GM18861 (cell line): ENCODE measurements at regions not wholly inside any gene's neighbourhood (a gene's known extent, or its start where the extent isn't known, plus 50 kb on each side); places are given as distances from the start of the nearest gene placed in this dataset.

Experiments
- ATAC-seq: cut with Tn5 transposase; IDR thresholded peaks from one replicate; pipeline ENCODE4 v1.9.1; 2021; ENCODE audit not compliant: unreplicated experiment

DNA sequence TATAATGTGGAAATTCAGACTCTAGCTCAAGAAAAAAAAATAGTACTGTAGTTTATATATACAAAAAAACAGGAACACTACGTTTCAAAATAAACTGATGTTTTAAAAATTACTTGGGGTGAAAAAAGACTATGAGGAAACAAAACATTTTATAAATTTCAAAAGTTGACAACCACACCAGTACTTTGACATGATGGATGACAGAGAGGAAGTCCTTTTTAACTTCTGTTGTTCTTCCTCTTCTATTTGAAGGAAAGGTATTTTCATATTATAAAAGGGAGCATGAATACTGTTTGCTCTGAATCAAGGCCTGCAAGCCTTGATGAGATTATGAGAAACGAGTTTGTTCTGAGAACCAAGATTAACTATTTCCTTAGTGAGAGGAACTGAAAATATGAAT, 456.9 kb downstream of the TAF11L14 start:
- ATAC-seq, result no peak

DNA sequence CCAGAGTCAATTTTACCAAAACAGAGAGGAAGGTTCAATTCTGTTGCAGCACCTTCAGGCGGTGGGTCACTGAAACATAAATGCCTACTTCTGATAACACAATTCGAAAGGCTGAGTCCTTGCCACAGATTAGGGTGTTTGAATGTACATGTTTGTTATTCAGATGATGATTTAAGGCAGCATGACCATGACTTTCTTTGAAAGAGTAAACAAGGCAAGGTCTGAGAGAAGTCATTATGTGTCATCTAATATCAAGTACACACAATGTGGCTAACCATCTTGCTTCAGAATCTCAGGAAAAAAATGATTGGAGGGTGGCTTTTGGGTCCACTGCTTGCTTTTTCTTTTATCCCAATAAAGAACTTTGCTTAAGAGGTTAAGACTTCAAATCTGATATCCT, 457.5 kb downstream of the TAF11L14 start:
- no peak for ATAC-seq

DNA sequence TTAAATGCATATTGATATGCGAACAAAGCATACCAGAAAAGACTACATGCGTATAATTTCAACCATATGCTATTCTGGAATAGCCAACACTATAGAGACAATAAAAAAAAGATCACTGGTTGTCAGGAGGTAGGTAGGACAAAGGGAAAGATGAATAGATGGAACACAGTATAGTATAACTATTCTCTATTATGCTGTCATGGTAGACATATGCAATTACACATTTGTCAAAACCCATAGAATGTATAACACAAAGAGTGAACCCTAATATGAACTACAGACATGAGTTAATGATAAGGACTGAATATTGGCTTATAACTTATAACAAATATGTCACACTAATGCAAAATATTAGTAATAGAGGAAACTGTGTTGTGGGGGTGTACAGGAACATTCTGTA, 460.8 kb downstream of the TAF11L14 start:
- ATAC-seq, result no peak

DNA sequence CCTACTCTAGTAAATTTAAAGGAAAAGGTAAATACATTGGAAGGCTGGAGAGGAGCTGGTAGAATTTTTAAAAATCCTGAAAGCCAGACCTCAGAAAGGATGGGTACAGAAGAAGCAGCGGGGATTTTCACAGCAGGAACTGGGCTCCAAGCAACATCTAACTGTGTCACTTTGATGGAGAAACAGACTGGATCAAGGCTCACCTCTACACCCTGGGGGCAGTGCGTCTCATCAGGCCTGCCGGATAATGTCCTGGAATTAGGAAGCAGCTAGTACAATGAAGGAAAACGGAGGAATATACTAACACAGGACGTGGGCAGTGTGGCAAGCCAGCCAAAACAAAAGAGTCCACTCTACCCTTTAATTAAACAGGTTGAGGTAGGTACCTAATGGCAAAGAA, 463.6 kb downstream of the TAF11L14 start:
- no peak for ATAC-seq

DNA sequence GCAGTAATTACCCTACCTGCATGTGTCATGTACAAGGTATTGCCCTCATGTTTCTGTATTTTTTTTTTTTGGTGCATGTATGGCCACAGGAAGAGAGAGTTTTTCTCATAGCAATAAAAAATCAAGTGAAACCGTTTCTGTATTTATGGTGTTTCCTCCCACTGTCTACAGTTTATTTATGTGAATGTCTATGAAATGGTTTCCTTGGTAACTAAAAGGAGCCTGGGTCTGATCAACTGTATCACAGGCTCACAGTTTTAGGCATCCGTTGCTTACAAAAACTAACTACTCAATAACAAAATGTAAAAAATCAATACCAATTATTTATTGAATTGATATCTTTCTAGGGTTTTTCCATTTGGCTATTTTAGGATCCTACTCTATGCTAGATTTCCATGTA, 464.4 kb downstream of the TAF11L14 start:
- ATAC-seq, result no peak

DNA sequence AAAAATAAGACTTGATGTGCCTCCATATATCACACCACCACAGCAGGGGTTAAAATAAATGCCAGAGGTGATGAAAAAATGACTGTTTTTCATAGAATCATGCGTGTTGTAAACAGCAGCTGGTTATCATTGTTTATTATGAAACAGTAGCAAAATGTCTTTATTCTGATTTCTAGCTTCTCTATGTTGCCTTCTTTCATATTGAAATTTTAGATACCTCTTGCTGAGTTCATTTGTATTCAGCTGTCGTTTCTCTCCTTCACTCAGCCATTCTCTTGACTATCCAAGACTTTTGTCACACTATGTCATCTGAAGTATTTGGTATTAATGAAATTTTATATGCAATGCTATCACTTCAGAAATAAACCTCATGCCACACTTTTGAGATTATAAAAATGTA, 465.0 kb downstream of the TAF11L14 start:
- ATAC-seq, result no peak

DNA sequence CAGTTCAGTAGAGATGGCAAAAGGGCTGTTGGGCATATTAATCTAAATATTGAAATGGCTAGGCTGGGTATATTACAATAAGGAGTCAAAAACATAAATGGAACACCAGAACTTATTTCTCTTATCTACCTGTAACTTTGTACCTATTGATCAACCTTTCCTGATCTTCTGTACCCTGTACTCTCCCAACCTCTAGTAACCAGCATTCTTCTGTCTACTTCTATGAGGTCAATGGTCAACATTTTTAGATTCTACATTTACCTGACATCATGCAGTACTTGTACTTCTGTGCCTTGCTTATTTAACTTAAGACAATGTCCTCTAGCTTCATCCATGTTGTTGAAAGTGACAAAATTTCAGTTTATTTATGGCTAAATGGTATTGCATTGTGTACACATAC, 467.3 kb downstream of the TAF11L14 start:
- no peak for ATAC-seq

DNA sequence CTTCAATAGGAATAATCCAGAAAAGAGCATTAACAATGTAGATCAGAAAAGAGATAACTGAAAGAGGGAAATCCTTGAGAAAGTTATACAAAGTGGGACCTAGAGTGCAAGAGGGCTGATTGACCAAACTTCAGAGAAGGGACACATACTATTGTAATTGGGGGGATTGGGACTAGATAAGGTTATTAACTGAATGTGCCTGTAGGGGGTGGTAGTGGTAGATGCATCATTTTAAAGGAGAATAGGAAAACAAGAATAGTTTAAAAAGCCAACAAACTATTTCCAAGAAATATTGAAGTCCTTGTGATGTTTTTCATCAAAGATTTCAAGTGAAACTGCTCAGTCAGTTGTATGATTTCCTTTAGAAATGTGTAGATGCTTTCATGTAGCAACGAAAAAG, 468.5 kb downstream of the TAF11L14 start:
- ATAC-seq, result no peak

DNA sequence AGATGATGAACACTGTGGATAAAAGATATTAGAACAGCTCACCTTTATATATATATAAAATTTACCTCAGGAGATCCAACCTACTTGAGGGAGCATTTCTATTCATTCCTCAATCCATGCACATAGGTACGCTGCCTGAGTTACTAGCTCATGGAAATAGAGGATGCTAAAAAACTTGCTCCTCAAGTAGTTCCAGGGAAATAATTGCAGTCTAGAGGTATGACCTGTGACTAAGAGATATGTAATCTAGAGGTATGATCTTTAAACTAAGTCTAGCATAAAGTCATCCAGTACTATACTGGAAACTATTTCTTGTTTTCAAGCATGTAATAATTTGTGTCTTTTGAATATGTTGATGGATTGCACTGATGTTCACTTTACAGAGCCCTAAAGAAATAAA, 471.2 kb downstream of the TAF11L14 start:
- no peak for ATAC-seq

DNA sequence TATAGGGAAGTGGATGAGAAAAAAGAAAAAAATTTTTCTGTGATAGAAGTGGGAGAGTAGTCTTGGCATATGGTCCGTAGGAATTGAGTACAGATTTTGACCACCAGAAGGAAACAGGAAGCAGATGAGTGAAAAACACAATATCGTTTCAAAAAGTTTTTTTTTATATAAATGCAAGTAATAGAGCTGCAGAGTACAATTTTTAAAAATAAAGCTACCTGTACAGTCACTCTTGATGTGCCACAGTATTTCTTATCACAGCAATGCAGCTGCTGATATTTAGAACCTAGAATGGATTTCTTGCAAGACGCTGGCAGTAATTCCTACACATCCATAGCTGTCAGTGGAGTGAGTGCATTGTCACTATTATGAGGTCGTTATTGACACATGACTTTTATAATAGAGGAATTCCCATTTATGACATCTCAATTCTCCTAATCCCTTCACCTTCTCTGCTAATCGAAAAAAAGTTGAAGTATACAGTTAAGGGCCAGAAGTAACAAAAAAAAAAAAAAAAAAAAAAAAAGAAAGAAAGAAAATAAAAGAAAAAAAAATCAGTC, 477.7 kb downstream of the TAF11L14 start:
- no peak for ATAC-seq

DNA sequence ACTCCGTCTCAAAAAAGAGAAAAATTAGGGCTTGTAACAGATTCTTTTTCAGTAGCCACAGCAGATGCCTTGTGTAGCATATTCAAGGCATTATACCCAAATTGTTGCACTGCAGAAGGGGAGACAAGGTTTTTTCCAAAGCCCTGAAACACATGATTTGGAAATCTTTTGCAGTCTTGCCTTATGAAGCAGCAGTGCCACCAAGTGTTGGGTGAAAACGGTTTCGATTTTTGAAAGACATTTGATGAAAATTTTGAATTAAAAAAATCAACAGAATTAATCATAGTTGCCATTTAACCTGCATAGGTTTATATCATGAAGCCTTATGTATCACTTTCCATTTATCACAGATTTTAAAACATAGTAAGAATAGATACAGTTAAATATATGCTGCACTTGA, 479.5 kb downstream of the TAF11L14 start:
- ATAC-seq, result no peak

DNA sequence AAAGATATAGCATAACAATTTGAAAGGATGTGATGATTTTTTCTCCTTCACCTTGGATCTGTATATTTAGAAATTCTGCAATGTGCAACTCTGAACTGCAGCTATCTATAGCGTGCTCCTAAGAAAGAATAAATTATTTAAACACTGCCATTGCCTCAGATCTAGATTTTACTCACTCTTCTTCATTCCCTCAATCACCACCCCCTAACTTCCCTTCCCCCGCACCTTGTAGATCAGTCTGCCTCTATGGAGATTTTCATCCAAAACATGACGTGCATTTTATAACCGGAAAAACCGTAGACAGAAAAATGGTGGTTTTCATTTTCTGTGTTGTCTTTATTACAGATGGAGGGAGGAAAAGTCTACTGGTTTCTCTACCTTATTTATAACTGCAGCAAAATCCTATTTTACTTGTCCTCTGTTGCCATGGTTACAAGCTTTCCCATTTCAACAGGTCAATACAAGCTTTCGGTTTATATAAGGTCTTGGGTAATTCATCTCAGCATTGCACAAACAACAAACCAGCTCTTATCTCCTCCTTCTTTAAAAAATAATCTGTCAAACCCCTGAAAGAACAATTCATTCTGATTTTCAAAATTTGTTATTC, 480.0 kb downstream of the TAF11L14 start:
- no peak for ATAC-seq

DNA sequence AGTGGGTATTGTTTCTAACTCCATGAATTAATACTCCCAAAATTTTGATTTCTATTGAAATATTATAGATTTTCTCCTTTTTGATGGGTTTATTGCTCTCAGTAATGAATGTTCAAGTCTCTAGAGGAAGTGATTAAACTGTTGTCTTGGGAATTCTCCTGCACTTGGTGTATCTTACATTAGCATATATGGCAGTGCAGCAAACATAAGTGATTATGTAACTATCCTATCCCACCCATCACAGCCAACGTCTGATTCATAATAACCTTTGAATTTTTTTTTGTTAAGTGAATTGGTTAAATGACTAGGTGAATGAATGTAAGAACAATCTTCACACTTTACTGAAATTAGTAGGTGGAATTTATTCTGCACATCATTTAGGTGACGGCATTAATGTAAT, 483.7 kb downstream of the TAF11L14 start:
- ATAC-seq, result no peak

DNA sequence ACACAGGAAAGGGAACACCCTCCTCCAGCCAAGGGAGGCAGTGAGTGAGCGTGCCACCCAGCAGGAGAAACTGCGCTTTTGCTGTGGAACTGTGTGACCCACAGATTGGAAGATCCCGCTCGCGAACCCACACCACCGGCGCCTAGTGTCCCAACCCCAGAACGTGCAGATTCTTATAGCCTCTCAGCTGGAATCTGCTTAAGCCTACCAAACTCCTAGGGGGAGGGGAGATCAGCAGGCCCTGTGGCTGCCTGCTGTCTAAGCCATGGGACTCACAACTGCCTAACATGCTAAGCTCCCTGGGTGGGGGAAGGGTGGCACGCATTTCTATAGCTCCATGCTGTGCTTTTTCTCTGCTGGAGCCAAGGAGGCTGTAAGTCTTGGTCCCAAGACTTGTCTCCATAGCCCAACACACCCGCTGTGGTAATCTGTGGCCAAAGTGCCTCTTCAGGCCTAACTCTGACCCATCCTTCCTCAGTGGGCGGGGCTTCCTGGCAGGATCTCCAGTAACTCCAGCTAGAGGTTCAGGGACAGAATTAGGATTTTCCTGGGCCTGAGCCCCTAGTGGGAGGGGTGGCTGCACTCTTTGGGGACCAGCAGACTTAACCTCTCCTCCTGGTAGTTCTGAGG, 485.0 kb downstream of the TAF11L14 start:
- ATAC-seq, result no peak

DNA sequence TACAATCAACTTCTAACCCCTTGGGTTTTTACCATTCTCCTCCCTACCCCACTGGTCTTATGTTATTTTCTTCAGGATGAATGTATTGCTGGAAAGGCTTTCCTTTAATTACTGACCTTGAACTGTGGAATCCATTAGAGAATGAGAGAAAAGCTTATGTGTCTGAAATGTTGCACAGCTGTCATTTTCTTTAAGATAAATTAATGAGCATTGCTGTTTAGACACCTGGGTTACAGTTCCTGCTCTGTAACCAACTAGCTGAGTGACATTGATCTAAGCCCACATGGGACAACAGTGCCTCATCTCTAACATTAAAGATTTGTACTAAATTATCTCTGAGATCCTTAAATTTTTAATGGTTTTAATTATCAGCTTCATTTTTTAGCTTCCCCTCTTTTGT, 507.0 kb downstream of the TAF11L14 start:
- no peak for ATAC-seq

DNA sequence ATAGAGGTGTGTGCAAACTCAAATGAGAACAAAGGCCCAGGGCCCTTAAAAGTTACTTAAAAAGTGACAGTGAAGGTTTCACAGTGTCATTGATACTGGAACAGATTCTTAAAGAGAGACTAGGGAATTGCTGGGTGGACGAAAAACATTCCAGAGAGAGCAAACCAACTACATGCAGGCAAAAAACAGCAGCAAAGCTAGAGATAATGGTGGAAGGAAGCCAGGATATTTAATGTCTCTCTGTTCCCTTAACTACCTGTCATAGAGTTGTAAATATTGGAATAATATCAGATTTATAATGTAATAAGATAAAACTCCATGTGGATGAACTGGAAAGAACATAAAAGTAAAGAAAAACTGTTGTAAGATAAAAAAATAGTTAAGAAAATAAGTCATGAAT, 508.6 kb downstream of the TAF11L14 start:
- ATAC-seq, result no peak

DNA sequence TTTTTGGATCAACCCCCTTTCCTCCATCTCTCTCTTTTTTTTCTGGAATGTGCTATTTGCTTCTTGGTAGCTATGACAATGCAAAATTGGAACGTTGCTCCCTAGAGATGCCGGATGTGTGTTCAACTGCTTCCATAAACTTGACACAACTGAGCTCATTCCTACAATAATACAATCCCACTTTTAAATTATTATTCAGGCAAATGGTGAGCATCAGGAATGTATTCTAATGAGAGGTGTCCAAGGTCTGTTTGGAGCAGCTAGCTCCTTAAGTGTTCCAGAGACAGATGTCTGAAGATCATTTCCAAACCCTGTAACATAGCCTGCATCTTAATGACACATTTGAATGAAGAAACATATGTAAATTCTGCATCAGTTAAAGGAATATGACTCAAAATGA, 518.4 kb downstream of the TAF11L14 start:
- ATAC-seq, result no peak

DNA sequence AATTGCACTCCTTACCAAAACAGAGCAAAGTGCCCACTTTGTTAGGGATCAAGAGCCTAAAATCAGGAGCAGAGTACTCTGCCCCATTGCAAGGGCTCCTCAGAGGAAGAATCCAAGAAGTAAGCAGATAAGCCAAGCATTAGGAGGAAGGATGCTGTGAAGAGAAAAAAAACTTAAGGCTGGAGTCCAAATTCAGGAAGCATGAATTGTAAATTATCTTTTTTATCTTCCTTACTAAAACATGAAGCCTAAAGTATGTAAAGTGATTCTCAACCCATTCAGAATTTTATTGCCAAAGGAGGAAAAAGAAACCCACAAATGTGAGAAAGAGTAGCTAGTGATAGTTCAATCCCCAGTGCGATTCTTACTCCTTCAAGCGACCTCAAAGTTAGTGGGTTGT, 523.9 kb downstream of the TAF11L14 start:
- ATAC-seq, result no peak

DNA sequence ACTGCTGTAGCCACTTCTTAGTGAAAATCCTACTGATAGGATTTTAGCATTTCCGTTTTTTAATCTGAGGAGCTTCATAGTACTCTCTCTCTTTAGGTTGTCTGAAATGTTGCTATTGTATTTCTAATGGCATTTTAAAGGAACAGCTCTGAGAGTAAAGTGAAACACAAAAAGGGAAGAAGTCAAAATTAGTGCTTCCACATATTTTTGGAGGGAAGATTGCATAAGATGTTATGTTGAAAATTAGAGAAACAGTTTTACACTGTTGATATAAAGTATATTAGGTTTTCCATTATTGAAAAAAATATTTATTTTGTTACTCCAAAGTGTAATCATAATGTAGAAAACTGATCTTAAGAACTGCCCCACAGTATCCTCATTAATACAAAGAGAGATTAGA, 525.1 kb downstream of the TAF11L14 start:
- no peak for ATAC-seq

DNA sequence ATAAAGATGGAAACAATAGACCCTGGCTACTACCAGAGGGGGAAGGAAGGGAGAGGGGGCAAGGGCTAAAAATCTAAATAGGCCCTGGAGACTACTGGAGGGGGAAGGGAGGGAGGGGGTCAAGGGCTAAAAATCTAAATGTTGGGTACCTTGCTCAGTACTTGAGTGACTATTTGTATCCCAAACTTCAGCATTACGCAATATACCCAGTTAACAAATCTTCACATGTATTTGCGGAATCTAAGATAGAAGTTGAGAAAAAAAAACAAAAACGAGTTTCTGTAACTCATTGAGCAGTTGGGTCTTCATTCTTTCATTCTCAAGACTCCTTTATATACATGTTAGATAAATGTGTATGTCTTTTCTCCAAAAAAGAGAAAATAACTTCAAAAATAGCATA, 537.4 kb downstream of the TAF11L14 start:
- ATAC-seq, result no peak

DNA sequence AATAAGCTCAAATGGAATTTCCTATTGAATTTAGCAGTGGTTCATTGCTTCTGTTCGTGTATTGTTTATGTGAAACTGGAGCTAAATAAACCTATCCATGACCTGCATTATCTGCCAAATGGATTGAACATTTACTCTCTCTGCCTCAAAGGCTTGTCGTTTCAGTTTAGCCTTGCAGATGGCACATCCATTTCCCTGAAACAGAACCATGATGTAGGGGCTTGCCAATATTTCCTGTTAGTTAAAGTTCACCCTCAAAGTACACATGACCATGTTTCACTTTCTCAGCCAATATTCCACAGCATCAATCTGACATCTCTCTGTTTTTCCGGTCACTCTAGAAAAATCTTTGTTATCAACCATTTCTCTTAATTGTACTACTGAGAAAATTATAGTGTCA, 545.3 kb downstream of the TAF11L14 start:
- no peak for ATAC-seq

DNA sequence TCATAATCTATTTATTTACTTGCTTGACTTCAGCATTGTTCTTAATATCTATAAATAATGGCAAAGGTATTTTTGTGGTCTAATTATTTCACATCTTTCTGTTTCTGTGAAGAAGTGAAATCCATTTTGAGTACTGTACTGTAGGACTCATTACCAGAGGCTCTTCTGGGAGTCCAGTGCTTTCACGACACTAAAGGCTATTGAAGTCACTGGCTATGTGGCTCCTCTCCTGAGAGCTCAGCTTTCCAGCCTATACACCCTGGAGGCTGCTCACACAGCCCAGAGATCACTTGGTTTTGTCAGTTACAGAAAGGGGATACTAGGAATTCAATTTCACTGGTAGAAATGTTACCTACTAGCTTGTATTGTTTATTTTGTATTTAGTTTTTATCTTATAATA, 547.3 kb downstream of the TAF11L14 start:
- ATAC-seq, result no peak

DNA sequence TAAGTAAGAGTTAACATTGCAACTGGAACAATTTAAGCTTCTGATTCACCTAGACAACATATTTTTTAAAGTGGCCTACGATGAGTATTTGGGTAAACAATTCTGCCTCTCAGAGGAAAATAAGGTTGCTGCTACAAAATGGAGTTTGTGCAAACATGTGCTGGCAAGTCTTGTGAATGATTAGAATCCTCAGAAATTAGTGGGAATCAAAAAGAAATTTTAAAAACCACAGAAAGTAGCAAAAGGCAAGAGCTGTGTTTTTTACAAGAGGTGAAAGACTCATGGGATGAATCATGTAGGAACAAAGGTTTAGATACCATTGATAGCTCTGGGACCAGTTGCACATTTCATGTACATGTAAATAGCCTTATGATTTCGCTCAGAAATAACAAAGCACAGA, 561.6 kb downstream of the TAF11L14 start:
- ATAC-seq, result no peak
